ENCODE measurements at regions not wholly inside any gene's neighbourhood (a gene's known extent, or its start where the extent isn't known, plus 50 kb on each side); places are given as distances from the start of the nearest gene placed in this dataset.

DNA sequence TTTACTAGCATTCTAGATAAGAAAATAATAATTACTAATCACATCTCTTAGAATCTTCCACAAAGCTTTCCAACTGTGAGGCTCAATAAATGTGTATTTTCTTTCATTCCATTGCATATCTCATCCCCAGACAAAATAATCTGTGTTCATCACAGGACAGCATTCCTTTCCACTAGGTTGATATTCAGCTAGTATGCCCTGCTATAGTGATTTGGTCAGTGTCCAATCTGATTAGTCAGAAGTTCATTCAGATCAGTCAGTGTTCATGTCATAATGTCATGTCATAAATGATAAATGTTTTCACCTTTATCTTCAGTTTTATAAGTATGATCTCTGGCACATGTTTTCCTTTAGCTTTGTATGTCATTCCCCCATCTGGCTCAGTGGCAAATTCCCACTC lies 611.4 kb downstream of the KCTD8 start:
- no peak for DNase-seq

DNA sequence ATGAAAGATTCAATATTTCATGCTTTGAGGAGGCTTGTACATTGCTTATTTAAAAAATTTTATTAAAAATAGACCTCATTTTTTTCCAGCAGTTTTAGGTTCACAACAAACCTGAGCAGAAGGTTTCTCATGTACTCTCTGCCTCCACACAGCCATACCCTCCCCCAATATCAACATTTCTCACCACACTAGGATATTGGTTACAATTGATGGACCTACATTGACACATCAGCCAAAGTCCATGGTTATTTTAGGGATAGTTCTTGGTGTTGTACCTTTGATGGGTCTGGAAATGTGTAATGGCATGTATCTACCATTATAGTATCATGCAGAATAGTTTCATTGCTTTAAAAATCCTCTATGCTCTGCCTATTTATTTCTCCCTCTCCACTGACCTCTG lies 611.0 kb downstream of the KCTD8 start:
- DNase-seq = no peak

DNA sequence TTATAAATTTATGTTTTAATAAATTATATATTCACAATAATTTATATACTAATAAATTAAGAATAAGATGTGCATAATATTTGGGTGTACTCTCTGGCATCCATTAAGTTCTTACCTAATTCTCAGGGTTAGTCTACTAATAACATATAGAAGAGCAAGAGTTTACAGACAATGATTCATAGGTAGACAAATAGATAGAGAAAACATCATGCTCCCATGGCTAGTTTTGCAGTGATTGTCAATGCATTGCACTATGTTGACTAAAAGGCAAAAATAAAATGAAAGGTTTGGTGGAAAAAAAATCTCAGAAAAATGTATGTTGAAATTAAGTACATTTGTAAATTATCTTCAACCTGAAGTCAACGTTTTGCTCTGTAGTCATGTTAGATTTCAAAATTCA lies 606.0 kb downstream of the KCTD8 start:
- DNase-seq = no peak

DNA sequence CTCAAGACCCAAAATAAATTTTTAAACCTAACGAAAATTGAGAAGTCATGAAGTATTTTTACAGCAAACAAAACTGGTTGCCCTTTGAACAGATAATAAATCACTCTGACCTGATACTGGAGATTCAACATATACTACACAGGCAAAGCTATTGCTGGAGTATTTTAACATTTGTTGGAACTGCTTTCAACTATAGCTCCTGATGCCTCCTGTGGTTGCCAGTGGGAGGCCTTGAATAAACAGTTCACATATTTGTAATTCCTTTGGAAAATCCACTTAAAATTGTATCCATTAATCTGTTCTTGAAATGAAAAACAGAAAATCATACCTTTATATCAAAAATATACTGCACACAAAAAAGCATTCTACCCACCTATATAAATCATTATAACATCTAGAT lies 605.1 kb downstream of the KCTD8 start:
- peak; percentile 1 for DNase-seq

DNA sequence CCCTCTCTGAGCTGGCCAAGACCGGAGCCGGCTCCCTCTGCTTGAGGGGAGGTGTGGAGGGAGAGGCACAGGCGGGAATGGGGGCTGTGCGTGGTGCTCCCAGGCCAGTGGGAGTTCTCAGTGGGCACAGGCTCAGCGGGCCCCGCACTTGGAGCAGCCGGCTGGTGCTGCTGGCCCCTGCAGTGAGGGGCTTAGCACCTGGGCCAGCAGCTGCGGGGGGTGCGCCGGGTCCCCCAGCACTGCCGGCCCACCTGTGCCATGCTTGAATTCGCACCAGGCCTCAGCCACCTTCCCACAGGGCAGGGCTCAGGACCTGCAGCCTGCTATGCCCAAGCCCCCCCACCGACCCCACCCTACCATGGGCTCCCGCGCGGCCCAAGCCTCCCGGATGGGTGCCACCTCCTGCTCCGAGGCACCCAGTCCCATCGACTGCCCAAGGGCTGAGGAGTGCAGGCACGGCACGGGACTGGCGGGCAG lies 602.5 kb downstream of the KCTD8 start:
- DNase-seq = no peak

DNA sequence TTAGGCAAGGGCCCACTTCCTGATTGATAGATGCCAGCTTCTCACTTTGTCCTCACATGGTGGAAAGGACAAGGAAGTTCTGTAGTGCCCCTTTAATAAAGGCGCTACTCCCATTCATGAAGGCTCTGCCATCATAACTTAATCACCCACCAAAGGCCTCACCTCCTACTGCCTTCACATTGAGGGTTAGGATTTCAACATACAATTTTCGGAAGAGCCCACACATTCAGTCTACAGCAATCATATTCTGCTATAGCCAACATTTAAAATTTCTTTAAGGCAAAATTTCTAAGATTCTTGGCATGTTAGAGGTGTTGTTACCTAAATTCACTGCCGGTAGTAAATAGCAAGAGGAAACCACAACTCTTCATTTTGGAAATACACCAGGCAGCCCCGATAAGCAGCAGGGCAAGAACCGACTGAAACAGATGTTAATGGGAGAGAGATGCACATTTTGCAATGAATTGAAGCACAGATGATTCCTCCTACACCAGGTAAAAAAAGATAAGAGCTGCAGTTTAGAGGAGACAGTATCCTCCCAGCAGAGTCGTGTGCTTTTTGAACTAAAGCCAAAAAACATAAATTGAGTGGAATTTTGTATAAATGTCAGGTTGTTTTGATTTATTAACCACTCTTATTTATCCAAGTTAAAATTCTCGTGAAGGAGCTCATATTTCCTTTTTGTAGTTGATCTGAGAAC lies 594.9 kb downstream of the KCTD8 start:
- DNase-seq = no peak

DNA sequence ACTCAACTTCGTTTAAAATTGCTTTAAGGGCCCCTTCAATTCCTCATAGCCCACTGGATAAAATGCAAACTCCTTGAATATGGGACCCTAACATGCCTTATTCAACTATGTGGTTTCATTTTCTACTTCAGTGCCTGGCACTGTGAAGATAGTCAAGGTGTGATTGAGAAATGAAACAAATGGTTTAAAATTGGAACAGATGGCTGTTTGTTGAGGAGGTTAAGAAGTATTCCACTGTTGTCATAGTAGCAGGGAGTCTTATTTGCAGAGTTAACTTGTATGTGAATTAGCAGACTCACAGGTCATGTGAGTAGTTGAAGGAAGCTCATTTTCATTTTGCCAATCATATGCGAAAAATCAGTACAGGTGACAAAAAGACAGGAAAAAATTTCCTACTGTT lies 593.3 kb downstream of the KCTD8 start:
- no peak for DNase-seq

DNA sequence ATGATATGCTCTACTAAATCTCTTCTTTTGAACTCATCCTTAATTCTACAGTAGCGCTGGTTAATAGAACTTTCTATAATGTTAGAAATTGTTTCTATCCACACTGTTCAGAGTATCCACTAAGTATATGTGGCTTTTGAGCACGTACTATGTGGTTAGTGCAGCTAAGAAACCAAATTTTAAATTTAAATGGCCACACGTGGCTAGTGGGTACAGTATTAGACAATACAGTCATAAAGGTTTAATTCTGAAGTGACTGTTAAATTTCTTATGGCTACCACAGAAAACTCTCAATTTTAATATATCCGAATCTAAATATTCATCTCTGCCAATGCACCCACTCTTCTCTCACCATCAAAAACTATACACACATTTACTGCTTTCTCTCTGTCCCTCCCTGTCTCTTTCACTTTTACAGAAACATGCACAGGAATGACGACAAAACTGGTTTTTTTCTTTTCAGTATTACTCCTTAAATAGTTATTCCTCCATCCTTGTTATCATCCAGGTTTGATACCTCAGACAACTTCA lies 583.9 kb downstream of the KCTD8 start:
- DNase-seq = no peak

DNA sequence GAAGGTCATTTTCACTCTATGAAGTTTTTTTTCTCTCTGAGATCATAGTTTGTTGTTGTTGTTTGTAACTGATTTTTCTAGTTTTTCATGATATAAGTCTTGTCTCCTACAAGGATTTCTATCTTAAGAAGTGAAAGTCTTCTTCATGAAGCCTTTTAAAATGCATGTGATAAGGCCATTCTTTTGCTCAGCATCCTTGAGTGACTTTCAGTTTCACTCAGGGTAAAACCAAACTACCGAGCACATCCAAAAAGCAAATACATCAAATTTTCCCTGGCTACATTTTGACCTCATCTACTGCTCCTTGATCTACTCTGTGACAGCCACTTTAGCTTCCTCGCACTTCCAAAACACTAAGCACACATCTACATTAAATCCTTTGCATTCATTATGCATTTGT lies 580.7 kb downstream of the KCTD8 start:
- DNase-seq = no peak

DNA sequence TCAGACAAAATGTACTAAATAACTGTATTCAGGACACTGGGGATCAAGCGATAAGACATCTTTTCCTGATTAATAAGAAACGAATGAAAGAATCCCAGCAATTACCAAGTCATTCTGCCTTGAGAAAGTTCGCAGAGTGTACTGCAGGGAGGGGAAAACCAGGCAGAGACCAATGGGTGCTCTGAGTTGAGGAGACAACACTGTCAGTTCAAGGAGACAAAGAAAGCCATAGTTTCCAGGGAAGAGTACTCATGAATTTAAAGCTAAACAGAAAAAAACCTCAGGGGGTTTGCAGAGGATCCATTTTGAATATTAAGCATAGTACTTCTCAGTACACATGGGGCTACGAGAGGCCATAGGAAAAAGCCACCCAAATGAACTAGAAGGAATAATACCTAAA lies 573.0 kb downstream of the KCTD8 start:
- DNase-seq = no peak

DNA sequence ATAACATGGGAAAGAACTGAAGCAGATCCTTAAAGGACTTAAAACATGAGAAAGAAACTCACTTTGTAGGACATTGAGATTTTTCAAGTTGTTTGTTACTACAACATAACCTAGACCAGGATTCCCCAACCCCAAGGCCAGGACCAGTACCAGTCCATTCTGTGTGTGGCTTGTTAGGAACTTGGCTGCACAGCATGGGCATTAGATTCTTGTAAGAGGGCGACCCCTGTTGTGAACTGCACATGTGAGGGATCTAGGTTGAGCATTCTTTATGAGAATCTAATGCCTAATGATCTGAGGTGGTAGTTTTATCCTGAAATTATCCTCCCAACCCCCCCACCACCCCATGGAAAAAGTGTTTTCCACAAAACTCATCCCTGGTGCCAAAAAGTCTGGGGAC lies 566.1 kb downstream of the KCTD8 start:
- no peak for DNase-seq

DNA sequence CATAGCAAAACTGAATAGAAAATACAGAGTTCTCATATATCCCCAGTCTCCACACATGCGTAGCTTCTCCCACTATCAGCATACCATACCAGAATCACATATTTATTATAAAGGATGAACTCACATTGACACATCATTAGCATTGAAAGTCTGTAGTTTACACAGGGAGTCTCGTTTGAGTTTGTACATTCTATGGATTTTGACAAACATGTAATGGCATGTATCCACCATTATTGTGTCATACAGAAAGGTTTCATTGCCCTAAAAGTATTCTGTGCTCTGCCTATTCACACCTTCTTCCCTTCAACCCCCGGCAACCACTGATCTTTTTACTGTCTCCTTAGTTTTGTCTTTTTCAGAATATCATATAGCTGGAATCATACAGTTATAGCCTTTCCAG lies 562.4 kb downstream of the KCTD8 start:
- DNase-seq = no peak

DNA sequence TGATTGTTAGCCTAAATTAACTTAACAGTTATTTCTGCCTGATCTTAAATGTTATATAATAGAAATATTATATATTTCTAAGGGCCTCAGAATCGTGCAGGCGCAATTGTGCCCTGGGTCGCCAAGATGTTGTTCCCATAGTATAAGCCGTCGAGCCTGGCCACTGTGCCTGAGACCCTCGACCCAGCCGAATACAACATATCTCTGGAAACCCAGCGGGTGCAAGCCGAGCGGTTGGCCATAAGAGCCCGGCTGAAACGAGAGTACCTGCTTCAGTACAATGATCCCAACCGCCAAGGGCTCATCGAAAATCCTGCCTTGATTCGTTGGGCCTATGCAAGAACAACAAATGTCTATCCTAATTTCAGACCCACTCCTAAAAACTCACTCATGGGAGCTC lies 549.8 kb downstream of the KCTD8 start:
- no peak for DNase-seq

DNA sequence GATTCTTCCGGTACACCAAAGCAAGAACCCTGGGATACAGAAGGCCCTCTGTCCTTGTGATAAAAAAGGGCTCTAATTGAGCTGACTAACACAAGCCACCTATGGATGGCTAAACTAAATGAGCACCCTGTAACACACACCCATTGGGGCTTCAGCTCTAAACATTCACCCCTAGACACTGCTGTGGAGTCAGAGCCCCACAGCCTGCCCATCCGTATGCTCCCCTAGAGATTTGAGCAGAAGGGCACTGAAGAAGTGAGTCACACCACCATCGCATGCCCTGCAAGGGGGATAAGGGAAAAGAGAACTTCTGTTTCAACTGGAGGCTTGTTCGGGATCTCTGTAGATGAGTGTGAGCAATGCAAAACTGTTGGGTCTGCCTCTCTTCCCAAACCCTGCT lies 545.2 kb downstream of the KCTD8 start:
- no peak for DNase-seq

DNA sequence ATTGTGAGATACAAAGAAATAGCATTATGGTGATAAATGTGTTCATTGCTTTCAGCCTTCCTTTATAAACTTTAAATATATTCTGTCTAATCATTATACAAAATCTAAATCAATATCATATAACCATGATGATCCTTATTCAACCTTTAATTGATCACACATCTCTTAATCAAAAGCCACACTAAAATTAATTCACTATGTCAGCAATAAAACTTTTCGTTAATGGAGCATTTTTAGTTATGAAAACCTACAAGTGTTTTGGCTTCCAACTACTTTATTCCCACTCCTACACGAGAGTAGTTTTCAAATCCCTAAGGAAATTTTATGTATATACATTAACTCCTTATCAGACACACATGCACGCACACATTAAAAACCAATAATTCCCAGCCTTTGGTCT lies 530.2 kb downstream of the KCTD8 start:
- no peak for DNase-seq

DNA sequence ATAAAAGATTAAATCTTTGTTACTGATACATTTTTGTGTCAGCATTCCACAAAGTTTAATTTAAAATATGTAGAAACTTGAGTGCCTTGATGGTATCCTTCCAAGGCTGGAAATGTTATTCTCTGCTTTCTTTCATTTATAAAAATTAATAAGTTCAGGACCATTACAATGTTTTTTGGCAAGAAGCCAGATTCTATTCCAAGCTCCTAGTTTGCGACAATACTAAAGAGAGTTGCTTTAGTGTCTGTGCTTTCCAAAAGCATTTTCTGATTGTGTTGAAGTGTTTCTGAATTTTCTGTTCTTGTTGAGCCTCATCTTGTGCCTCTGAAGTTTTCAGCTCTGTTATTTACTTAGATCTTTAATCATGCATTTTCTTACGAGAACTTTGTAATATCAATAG lies 516.2 kb downstream of the KCTD8 start:
- DNase-seq = peak; percentile 3

DNA sequence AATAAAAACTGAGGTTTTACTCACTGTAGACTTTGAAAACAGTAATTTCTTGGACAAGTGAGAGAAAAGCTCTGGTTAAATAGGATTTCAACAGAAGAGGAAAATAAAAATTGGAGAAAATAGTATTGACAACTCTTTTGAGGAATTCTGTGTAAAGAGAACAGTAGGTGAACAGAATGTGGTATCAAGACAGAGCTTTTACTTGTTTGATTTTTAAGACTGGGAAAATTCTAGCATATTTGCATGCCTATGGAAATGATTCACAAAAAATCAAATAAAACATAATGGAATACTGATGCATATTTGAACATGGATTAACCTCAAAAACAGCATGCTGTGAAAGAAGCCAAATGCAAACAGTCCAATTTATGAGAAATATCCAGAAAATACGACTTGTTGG lies 504.6 kb downstream of the KCTD8 start:
- no peak for DNase-seq

DNA sequence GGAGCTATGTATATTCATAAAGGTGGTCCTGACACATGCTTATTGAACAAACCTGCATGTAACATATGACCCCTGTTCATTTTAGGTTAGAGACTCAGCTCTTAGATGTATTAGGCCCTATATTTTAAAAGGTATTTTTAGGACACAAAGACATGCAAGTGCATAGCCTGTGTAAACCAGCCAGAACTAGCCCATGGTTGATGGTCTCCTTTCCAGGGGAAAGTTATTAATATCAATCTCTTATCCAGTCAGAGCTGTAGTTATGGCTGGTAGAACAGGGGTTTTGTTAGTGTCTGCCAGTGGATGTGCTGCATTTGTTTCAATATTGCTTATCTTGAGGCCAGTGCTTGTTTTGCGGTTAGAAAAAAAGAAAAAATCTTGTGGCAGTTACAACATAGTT lies 488.6 kb downstream of the KCTD8 start:
- no peak for DNase-seq

DNA sequence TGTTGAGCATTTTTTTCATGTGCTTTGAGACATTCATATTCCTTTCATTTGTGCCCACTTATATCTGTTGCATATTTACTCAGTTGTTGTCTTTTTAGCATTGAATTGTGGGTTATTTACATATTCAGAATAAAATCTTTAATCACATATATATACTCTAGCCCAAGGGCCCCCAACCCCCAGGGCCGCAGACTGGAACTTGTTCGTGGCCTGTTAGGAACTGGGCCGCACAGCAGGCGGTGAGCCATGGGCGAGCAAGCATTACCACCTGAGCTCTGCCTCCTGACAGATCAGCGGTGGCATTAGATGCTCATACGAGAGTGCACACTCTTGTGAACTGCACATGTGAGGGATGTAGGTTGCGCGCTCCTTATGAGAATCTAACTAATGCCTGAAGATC lies 480.6 kb downstream of the KCTD8 start:
- no peak for DNase-seq

DNA sequence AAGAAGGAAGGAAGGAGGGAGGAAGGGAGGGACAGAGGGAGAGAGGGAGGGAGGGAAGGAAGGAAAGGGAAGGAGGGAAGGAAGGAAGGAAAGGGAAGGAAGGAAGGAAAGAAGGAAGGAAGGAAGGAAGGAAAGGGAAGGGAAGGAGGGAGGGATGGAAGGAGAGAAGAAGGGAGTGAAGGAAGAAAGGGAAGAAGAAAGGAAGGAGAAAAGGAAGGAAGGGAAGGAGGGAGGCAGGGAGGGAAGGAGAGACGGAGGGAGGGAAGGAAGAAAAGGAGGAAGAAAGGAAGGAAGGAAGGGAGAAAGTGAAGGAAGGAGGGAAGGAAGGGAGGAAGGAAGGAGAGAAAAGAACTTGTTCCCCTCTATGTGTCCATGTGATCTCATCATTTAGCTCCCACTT lies 465.0 kb downstream of the KCTD8 start:
- no peak for DNase-seq

DNA sequence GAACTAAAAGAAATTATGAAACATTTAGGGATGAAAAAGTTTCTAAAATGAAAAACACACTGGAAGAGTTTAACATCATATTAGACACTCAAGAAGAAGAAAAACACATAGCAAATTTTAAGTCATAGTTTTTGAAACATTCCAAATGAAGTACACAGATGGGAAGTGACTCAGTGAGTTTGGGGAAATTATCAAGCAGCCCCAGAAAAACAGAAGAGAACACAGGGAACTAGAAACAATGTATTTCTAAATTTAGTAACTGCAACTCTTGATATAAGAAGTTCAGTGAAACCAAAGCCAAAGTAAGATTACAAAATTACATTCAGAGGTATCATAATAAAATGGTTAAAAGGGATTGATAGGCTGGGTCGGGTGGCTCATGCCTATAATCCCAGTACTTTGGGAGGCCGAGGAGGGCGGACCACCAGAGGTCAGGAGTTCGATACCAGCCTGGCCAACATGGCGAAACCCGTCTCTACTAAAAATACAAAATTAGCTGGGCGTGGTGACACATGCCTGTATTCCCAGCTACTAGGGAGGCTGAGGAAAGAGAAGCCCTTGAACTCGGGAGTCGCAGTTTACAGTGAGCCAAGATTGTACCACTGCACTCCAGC lies 461.2 kb downstream of the KCTD8 start:
- peak; percentile 19 for DNase-seq

DNA sequence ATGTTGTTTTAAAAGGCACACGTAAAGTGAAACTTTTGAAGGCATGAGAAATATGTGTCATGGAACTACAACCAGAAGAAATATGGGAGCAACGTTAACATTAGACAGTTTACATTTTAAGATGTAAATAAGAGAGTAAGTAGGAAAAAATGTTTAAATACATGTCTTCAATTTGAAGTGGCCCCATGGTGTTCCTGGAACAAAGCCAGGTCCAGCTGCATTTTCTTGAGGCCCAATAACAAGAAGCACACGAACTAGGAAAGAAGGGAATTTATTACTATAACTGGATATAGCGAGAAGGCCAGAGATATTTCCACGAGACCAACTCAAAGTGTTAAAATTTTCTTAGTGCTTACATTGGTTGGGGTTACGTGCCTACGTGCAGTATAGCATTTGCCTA lies 458.1 kb downstream of the KCTD8 start:
- no peak for DNase-seq

DNA sequence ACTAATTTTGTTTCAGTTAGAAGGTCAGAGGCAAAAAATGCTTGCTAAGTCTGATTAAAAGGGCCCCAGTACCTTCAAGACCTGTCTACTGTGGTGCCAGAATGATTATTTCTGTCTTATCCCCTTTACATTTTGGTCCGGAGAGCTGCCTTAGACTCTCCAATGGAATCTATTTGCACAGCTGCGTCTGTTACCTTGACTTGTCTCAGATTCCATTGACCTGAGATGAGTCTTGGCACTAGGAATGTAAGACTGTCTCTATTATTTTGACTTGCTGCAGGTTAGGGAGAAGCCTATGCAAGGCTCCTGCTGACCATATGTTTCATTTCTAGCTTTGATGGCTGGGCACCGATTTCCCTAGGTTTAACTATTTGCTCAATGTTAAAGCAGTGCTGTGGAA lies 457.6 kb downstream of the KCTD8 start:
- no peak for DNase-seq

DNA sequence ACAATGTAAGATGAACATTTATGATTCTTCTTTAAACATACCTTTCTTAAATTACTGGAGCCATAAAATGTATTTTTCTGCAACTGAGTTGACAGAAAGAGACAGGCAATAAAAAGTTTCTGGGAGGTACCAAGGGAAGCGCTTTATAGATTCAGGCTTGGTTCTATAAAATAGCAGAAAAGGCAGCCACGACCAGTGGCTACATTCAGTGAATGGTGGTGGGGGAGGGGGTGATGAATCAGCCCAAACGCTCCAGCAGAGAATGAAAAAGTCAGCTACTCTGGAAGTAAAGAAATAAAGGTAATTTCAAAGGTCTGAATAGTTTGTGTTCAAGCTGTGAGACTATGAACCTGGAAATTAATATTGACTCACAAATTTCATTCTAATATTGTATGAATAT lies 456.1 kb downstream of the KCTD8 start:
- no peak for DNase-seq

All from dermis blood vessel endothelial cell (primary cell).